Transverse colon (tissue), 4 donors: ENCODE measurements at regions not wholly inside any gene's neighbourhood (a gene's known extent, or its start where the extent isn't known, plus 50 kb on each side); places are given as distances from the start of the nearest gene placed in this dataset.

Source experiments
- POLR2A ChIP-seq: fragments of 450-650 bp; IDR thresholded peaks from one replicate; pipeline ENCODE4 v1.6.1; 2016; ENCODE audit warnings: antibody characterized with exemption, mild to moderate bottlenecking, moderate library complexity
- POLR2AphosphoS5 ChIP-seq, 3 donors: sonication (generic); formaldehyde crosslinking; IDR thresholded peaks; one replicate each; pipeline ENCODE4 v1.6.1; 2016; ENCODE audit warnings: antibody characterized with exemption in 3 of 3
- TF ChIP-seq, protein P1 (sequence below), 5 experiments: fragments of 200-600 bp in 3 of 5; fragments of 450-650 bp in 2 of 5; sonication (generic) in 3 of 5; IDR thresholded peaks; 1 replicate in 2 of 5; 2 replicates in 3 of 5; pipeline ENCODE4 v1.5.1; 2016 to 2017; ENCODE audit warnings: antibody characterized with exemption in 5 of 5, inconsistent platforms in 3 of 5, mild to moderate bottlenecking in 2 of 5, moderate library complexity in 1 of 5

DNA sequence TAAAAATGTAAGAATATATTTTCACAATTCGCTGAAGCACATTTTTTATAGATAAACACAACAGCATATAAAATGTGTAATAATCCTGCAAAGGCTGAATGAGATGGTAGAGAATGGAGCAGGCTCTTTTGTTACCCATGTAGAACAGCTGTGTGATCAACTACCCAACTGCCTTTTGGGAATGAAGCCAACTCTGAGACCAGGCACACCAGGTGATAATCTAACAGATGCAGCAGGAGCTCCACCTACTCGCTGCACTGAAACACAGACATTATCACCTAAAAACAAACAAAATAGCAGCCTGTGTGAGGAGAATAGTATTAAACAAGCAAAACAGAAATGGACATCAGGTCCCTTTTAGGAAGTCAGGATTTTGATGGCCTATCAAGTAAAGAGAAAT is 183.3 kb downstream of the CCDC59 start:
- TF ChIP-seq, protein P1, sequence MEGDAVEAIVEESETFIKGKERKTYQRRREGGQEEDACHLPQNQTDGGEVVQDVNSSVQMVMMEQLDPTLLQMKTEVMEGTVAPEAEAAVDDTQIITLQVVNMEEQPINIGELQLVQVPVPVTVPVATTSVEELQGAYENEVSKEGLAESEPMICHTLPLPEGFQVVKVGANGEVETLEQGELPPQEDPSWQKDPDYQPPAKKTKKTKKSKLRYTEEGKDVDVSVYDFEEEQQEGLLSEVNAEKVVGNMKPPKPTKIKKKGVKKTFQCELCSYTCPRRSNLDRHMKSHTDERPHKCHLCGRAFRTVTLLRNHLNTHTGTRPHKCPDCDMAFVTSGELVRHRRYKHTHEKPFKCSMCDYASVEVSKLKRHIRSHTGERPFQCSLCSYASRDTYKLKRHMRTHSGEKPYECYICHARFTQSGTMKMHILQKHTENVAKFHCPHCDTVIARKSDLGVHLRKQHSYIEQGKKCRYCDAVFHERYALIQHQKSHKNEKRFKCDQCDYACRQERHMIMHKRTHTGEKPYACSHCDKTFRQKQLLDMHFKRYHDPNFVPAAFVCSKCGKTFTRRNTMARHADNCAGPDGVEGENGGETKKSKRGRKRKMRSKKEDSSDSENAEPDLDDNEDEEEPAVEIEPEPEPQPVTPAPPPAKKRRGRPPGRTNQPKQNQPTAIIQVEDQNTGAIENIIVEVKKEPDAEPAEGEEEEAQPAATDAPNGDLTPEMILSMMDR (IDR thresholded peaks at IDR 0.05) = no peak
- TF ChIP-seq POLR2A = no peak
- no peak for TF ChIP-seq POLR2AphosphoS5 (IDR thresholded peaks at IDR 0.05)
